ENCODE measurements at regions not wholly inside any gene's neighbourhood (a gene's known extent, or its start where the extent isn't known, plus 50 kb on each side); places are given as distances from the start of the nearest gene placed in this dataset.

DNA sequence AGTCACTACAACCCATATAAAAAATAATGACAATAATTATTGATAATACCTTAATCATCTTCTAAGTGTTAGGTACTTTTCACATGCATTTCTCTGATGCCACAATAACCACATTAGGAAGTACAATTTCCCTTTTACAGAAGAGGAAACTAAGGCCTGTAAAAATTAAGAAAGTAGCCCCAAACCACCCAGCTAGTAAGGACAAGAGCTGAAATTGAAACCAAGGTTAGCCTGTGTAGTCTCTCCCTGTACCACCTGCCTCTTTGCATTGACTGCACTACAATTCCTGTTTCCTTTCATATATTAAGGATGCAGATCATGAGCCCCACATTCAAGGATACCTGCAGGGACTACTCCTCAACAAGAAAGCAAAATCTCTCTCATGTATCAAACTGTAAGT lies 288.8 kb downstream of the GPATCH2 start:
- TF ChIP-seq NR2F1 (conservative IDR thresholded peaks at IDR 0.05) (no peak), MXI1 (IDR thresholded peaks at IDR 0.05; ENCODE audit: low read depth, low read length) (no peak), EP300 (IDR thresholded peaks at IDR 0.05; ENCODE audit: borderline replicate concordance in 1 of 2, control insufficient read depth in 1 of 2, low read depth in 2 of 2, low read length in 2 of 2) (no peak), RELA (IDR thresholded peaks at IDR 0.05; ENCODE audit: borderline replicate concordance, partially characterized antibody) (no peak), POLR2A (IDR thresholded peaks at IDR 0.05; ENCODE audit: low read depth, low read length) (no peak), ESRRA (IDR thresholded peaks at IDR 0.05; ENCODE audit: low read length) (no peak), PAX5 (IDR thresholded peaks at IDR 0.05; ENCODE audit: borderline replicate concordance, low read depth, low read length) (no peak), SMC3 (IDR thresholded peaks at IDR 0.05; ENCODE audit: borderline replicate concordance, low read length) (no peak), POLR2AphosphoS5 (IDR thresholded peaks at IDR 0.05; ENCODE audit: low read length) (no peak)
- TF ChIP-seq, protein P1, sequence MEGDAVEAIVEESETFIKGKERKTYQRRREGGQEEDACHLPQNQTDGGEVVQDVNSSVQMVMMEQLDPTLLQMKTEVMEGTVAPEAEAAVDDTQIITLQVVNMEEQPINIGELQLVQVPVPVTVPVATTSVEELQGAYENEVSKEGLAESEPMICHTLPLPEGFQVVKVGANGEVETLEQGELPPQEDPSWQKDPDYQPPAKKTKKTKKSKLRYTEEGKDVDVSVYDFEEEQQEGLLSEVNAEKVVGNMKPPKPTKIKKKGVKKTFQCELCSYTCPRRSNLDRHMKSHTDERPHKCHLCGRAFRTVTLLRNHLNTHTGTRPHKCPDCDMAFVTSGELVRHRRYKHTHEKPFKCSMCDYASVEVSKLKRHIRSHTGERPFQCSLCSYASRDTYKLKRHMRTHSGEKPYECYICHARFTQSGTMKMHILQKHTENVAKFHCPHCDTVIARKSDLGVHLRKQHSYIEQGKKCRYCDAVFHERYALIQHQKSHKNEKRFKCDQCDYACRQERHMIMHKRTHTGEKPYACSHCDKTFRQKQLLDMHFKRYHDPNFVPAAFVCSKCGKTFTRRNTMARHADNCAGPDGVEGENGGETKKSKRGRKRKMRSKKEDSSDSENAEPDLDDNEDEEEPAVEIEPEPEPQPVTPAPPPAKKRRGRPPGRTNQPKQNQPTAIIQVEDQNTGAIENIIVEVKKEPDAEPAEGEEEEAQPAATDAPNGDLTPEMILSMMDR (IDR thresholded peaks at IDR 0.05 in 2 of 3, conservative IDR thresholded peaks at IDR 0.05 in 1 of 3; ENCODE audit: control insufficient read depth in 2 of 3, extremely low read depth in 1 of 3, insufficient read depth in 1 of 3, low read depth in 3 of 3, low read length in 3 of 3): no peak
- TF ChIP-seq, protein P2, sequence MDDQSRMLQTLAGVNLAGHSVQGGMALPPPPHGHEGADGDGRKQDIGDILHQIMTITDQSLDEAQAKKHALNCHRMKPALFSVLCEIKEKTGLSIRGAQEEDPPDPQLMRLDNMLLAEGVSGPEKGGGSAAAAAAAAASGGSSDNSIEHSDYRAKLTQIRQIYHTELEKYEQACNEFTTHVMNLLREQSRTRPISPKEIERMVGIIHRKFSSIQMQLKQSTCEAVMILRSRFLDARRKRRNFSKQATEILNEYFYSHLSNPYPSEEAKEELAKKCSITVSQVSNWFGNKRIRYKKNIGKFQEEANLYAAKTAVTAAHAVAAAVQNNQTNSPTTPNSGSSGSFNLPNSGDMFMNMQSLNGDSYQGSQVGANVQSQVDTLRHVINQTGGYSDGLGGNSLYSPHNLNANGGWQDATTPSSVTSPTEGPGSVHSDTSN (IDR thresholded peaks at IDR 0.05; ENCODE audit: insufficient replicate concordance, low read depth, low read length): no peak

Measured in GM12878 (cell line).